ENCODE measurements at regions not wholly inside any gene's neighbourhood (a gene's known extent, or its start where the extent isn't known, plus 50 kb on each side); places are given as distances from the start of the nearest gene placed in this dataset.

DNA sequence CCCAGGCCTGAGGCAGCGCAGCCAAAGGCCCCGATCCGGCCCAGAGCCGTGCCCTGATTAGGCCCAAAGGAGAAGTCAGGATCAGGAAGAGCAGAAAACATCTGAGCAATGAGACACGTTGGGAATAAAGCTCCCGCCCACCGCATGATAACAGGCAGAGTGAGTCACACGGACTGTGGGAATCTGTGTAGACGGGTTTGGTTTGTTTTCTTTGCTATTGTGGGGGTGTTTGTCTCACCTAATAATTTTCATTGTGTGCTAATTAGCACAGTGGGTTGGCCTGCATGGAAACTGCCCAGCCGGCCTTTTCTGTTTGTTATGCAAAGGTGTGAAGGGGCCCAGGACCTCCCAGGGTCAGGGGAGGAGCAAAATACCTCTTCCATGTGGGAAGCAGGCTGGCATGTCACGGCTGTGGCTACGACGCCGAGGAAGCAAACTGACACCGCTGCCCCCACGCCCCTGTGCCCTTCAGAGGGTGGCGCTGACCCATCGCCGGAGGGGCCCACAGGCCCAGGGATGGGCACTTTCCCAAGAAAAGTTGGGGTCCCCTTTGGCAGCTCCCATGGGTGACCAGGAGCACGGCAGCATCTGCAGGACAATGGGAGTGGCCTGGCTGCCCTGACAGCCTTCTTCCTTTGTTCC is 68.4 kb upstream of the CTDP1 start:
- no peak for DNase-seq

DNA sequence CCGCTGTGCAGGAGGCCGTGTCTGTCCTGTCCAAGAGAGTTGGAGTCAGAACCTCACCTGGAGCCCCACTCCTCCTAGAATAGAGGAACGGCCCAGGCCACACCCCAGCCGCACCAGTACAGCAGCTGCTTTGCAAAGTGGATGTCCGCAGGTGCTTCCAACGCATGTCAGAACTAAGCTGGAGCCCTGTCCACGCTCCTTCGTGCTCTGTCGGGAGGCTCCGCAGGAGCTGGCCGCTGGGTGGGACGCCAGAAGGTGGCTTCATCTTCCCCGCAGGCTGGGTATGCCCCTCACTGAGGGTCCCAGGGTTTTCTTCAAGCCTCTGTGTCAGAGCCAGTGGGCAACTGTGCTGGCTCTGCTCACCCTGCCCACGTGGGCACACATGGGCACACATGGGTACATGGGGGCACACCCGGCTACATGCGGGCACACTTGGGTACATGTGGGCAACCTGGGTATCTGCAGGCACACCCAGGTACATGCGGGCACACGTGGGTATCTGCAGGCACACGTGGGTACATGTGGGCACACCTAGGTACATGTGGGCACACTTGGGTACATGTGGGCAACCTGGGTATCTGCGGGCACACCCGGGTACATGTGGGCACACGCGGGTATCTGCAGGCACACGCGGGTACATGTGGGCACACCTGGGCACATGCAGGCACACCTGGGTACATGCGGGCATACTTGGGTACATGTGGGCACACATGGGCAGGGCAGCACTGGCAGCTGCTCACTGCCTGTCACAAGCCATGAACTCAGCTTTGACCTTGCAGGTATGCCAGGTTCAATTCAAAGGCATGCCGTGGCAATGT is 67.1 kb upstream of the CTDP1 start:
- no peak for DNase-seq

DNA sequence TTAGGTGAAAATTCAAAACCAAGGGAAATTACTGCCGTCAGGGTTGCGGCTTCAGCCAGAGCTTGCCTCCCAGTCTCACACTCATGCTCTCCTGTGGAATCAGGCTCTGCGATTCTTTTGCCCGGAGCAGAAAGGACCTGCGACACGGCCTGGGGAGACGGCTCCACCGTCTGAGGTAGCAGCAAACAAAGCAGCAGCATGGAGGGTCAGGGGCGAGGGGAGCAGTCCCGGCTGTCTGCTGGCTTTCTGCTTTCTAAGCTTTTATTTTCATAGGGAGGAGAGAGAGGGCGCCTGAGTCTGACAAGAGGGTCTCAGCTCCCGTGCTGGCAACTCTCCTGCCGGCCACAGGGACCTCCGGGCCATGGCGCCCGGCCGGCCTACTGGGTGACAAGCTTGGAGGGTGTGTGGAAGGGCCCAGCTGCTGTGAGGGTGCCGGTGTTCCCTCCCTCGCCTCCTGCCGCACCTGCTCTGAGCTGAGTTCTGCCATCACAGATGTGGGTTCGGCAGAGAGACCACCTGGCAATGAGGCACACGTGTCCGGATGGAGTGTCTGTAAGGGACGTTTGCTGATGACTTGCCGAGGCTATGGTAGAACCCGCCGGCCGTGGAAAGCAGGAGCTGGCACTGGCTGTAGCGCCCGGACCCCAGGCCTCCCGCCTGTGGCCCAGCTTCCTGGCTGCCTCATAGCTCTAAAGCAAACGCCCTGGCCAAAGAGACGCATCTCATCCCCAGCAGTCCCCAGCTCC is 66.2 kb upstream of the CTDP1 start:
- DNase-seq, result no peak

DNA sequence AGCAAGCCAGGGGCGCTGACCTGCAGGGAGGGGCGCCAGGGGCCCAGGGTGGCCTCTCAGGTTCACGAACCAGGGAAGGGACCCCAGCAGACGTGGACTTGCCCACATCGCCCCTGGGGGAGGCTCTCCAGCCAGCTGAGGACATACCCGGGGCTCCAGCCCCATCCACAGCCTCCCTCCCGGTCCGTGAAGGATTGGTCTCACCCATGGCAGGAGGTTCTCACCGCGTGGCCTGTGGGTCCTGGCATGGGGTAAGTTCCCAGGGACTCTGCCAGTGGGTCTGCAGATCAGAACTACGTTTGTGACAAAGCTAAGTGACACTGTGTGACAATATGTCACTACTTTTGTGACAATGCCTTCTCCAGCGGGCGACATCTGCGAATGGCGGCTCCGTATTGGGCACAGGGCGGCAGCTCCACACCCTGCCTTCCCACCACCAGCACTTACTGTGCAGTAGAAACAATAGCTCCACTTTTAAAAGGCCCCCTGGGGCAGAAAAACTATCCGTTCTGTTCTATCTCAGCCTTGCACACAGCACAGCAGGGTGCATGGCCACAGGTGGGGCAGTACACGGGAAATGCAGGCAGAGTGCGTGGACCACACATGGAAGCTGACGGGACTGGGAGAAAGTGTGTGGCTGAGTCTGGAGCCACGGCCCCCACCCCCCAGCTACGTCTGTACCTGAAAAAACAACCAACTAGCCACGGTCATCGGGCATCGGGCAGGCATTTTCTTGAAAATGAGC is 65.2 kb upstream of the CTDP1 start:
- DNase-seq, result no peak

DNA sequence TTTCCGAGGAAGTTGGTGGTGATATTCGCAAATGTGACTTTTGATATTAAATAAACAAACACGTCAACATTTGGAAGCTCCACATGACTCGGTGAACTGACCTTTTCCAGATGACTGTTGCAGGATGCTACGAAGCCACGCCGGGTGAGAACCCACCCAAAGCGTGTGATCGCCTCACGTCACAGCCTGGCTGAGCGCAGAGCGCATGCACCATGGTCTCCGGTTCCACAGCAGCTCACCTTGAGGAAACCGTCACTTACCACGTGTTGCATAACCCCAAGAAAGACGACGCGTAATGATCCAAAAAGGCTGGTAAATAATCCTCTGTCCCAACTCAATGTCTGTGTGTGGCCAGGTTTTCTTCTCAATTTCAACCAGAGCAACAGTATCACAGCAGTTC is 64.5 kb upstream of the CTDP1 start:
- DNase-seq, result no peak

DNA sequence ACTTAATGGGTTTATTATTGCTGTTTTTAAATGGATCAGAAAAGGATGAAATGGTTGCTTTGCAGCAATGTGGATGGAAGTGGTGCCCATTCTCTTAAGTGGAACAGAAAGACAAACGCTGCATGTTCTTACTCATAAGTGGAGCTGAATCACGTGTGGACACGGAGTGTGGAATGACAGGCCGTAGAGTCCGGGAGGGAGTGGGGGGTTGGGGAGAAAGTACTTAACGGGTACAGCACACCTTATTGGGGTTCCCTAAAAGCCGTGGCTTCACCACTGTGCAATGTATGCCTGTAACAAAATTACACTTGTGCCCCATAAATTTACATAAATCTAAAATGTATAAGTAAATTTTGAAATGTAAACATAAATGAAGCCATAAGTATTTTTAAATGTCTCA is 64.0 kb upstream of the CTDP1 start:
- DNase-seq, result no peak

DNA sequence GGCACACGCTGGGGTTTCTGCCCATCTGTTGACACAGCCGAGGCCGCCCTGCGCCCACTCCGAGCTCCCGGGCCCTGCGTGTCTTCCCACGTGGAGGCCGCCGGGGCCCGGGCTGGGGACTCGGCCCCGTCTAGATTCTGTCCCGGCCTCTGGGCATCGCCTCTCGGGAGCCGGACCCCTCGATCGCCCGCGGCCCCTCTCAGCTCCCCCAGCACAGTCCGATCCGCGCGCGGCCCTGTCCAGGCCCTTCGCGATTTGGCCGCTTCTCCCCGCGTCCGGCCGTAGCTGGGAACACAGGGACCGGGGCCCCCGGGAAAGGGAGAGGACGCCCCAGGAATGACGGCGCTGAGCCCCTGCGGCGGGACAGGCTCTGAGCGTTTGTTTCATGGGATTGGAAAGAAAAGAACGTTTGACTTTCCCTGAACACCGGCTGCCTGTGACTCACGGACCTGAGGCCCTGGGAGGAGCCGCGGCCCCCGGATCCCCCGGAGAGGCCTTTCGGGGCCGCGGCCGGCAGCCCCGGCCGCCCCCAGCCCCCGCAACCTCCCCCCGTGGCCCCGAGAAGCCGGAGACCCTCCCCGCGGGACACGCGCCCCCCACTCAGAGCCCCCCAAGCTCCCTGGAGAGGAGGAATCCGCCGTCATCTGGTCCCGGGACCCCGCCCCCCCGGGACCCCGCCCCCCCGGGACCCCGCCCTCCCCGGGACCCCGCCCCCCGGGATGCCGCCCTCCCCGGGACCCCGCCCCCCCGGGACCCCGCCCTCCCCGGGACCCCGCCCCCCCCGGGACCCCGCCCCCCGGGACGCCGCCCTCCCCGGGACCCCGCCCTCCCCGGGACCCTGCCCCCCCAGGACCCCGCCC is 62.7 kb upstream of the CTDP1 start:
- no peak for DNase-seq

DNA sequence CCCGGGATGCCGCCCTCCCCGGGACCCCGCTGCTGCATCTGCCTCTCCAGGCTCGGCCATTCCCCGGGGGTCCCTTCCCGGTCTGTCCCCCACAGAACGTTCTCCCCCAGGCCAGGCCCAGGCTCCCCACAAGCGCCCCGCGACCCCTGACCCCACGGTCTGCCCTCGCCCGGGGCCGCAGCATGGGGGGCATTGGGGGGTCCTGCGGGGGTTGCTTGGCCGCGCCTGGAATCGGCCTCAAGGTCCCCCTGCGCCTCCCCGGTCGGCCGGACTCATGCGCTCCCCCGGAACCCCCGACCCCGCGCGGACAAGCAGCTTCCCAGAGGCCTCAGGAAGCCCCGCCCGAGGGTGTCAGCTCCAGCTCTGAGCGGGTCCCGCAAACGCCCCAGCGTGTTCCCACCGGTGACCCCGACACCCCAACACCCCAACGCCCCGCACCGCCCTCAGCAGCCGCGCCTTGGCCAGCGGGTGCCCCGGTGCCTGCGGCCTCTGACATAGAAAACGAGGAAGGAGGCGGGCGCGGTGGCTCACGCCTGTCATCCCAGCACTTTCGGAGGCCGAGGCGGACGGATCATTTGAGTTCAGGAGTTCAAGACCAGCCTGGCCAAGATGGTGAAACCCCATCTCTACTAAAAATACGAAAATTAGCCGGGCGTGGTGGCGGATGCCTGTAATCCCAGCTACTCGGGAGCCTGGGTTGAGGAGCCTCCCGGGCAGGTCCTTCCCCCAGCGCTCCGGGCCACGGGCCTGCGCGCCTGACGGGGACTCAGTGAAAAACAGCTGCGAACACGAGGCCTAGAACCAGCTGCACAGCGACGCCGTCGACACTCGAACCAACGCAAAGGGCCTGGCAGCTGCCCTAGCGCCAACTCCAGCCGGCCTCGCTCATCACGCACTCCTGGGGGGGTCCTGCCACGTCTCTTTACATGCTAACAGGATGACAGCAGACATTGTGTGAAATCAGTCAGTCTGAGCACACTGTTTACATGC is 61.8 kb upstream of the CTDP1 start:
- no peak for DNase-seq

DNA sequence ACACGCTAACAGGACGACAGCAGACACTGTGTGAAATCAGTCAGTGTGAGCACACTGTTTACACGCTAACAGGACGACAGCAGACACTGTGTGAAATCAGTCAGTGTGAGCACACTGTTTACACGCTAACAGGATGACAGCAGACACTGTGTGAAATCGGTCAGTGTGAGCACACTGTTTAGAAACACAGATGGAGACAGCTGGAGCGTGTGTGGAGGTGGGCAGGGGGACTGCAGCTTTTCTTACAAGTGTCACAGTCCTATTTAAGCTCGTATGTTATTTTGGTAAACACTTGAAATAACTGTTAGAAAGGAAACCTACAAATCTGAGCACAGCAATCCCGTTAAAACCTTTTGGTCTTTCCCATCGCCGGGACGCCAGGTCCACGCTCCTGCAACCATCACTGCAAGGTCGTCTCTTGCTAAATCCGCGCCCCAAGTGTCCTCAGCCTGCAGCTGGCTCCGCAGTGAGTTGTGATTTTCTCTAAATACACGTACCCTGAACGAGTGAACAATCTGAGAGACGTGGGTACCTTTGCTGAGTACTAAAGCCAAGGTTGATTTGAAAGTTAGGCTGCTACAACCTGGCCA is 58.9 kb upstream of the CTDP1 start:
- DNase-seq, result no peak

DNA sequence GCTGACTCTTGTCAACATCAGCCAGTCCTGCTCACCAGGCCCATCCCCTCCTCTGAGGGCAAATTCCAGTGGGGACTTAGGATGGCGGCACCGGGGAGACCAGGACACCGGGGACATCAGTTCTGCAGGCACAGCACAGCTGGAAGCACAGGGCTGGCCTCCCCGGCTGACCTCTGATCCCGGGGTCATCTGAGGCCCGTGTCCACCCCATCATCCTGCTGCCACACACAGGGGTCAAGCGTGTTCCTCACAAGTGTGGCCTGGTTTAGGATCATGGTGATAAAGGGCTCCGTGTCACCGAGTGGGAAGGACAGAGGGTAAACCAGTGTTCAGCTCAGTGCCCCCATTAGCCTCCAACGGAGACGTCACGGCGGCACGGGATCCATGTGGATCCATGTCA is 58.1 kb upstream of the CTDP1 start:
- DNase-seq, result no peak

DNA sequence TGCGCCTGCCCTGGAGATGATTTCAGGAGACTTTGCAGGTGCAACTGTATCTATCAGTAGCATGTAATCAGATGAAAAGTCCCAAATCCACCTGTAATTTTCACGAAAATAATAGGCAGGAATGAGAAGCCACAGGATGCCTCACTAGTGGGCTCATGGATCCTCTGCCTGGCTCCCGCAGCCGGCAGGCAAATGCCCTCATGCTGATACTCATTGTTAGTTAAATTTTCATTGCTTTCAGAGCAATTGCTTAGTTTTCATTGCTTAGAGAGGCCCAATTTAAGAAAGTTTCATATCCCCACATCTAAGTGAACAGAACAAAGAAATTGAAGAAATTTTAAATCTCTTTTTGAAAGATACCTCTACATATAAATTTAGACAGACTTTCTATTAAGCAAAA is 57.6 kb upstream of the CTDP1 start:
- no peak for DNase-seq

DNA sequence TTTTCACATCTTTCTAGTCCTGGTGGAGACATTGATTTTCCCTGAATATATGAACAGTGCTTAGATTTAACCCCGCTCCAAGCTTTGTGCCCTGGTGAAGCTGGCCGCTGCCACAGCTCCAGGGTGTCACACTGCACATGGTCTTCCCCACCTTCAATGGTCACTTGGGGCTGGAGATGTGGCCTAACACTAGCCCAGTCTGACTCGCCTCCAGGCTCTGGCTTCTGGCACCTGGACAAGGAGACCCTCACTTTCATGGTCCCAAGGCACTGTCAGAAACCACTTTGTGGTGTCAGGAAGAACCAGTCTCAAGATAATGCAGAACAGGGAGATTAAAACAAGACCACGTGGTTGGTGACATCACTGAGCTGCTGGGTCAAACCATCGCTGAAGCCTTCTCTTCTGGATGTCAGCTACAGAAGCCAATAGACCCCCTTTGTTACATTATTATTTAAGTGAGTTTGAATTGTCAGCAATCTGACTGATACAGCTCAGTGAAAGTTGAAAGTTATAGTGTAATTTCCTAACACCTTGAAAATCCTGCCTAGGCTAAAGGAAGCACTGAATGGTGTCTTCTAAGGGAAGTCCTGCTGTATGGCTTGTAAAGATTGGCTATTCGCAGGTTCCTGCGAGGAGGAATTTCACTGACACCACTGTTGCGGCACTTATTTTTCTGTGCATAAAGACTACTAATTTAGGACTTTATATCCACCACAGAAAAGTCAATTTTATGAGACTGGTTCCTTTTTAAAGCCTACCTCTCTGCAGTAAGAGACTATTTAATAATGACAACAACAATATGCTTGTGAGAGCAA is 55.0 kb upstream of the CTDP1 start:
- DNase-seq, result no peak

DNA sequence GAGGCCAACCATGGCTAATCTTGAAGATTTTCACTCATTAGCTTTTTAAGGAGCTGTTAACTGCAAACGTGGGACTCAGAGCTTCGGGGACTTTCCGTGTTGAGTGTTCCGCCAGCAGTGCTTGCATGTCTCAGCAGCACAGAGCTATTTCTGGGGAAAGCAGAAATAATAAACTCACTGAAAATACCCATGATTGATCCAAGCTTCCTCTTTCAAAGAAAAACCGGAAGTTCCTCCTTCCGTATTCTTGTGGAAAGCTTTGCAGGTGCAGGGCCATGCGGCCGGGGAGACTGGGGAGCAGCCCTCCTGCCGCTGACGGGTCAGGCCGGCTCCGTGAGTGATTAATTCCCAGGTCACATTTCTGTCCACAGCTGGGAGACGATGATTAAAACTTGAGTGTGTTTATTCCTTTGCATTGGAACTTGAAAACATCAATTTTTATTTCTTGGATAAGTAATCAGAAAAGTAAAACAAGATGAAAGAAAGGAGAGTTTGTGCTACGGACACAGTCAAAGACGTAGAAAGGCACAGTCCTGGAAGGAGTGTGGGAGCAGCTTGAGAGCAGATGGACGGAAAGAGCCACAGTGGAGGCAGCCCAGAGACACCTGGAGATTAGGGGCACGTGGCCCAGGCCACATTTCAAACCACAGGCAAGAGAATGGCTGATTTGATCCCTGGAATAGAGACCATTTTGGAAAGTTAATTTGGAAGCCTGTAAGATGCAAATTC is 54.2 kb upstream of the CTDP1 start:
- DNase-seq, result peak; percentile 45 to 77

DNA sequence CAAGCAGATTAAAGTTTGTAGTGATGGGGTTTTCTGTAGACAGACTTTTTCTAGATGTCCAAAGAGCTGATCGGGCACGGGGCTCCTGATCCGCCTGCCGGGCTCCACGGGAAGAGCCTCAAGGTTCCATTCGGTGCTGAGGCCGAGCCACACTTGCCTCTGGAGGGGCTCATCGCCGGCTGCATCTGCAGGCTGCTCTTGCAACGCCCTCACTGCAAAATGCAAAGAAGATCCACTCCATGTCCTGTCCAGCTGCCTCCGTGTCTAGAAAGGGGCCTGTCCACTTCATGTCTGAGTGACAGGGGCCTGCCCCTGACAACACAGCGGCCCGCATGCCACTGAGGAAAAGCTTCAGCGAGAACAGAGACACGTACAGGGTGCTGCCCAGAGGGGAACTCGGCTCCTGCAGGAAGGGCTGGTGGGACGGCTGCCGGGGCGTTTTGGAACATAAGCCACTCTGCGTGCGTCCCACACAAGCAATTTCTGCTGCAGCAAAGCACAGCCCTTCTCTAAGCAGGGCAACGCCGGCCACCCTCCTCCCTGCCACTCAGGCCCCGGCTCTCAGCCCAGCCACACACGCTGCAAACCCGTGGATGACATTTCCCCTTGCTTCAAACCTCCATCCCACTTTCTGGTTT is 53.6 kb upstream of the CTDP1 start:
- DNase-seq, result no peak

DNA sequence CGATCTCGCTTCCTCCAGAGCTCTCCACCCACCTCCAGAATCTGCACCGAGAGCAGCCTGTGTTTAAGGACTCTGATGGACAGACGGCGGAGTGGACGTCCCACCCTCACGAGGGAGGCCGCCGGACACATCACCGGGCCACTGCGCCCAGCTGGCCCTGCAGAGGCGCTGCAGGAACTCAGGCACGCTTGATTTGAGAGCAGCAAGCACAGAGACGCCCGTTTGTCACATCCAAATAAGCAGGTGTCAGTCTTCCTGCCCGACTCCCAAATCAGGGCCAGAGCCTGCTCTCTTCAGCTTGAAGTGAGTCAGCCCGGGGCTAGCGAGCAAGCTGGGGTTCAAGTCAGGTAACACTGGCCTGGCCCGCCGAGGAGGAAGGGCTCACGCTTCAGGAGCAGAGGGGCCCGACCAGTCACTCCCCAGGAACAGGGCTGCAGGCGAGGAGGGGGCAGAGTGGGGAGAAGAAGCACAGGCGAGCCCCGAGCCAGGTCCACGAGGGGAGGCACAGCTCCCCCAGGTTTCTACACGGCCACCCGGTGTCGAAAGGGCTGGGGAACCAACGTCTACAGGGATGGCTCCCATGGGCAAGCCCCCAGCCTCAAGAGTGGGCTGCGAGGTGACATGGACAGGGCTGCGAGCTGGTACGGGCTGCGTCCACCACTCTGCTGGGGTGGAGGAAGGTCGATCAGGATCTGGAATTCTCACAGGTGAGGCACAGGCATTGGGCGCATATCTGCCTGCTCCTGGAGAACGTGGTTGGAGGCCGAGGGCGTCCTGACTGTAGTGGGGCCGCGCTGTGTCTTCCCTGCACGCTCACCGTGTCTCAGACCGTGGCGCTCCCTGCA is 52.5 kb upstream of the CTDP1 start:
- no peak for DNase-seq

DNA sequence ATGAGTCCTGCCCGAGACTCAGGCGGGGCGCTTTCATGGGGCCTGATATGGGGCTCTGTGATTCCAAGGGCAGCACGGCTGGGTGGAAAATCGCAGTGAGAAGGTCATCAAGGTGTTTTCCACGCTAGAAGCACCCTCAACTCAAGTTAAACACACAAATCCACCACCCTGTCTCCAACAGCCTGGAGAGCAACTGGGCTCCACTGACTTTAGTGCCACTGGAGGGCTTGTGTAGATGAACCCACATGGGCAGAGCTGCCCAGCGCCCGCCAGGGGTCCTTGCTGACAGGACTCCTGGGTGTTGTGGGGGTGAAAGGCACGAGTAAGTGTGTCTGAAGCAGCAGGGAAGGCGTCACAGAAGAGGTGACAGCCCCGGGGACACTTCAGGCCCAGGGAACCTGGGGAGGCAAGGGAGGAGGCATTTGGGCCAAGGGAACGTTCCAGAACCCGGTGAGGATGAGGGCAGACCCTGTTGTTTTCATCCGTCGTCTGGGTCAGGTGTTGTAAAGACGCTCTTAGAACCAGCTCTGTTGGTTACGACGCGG is 51.8 kb upstream of the CTDP1 start:
- DNase-seq, result no peak

Measured in AML-193 (cell line).